GM23338 (cell line): ENCODE measurements at regions not wholly inside any gene's neighbourhood (a gene's known extent, or its start where the extent isn't known, plus 50 kb on each side); places are given as distances from the start of the nearest gene placed in this dataset.

Source experiments
- CREB1 ChIP-seq: fragments of 250-450 bp; sonication (Bioruptor Pico); IDR thresholded peaks from 2 replicates; pipeline ENCODE4 v1.5.0; 2020; ENCODE audit warnings: low read depth, mild to moderate bottlenecking, moderate library complexity
- CTCF ChIP-seq, 2 experiments: fragments of 200-600 bp in 1 of 2; sonication (generic) in 1 of 2; conservative IDR thresholded peaks; 2 replicates each; pipeline versions ENCODE4 v1.5.1 to v1.6.1; 2016 to 2017; ENCODE audit warnings: antibody characterized with exemption in 2 of 2, low read depth in 2 of 2, mild to moderate bottlenecking in 2 of 2, moderate library complexity in 1 of 2
- EZH2 ChIP-seq: fragments of 200-600 bp; sonication (generic); IDR thresholded peaks from one replicate; pipeline ENCODE4 v1.8.0; 2017; ENCODE audit warnings: antibody characterized with exemption, mild to moderate bottlenecking, low read depth; ENCODE audit not compliant: unreplicated experiment
- EZH2phosphoT487 ChIP-seq: fragments of 200-600 bp; sonication (generic); IDR thresholded peaks from one replicate; pipeline ENCODE4 v1.8.1; 2018; ENCODE audit warnings: antibody characterized with exemption; ENCODE audit not compliant: unreplicated experiment
- JUNB ChIP-seq: IDR thresholded peaks from one replicate; pipeline ENCODE4 v1.6.1; 2016; ENCODE audit warnings: antibody characterized with exemption; ENCODE audit not compliant: unreplicated experiment
- POLR2AphosphoS5 ChIP-seq: IDR thresholded peaks from 2 replicates; pipeline ENCODE4 v1.6.1; 2016; ENCODE audit warnings: antibody characterized with exemption, low read depth
- STAT1 ChIP-seq: IDR thresholded peaks from one replicate; pipeline ENCODE4 v1.6.1; 2016; ENCODE audit warnings: antibody characterized with exemption; ENCODE audit not compliant: unreplicated experiment

GRCh38 chr11:2076441-2076840 is 62.7 kb downstream of the IGF2 start:
- TF ChIP-seq POLR2AphosphoS5 (no peak), CTCF (conservative IDR thresholded peaks at IDR 0.05; ENCODE audit: low read depth in 2 of 2) (no peak), STAT1 (no peak), EZH2phosphoT487 (no peak), JUNB (no peak), CREB1 (CRISPR knock-in tag) (no peak), EZH2 (no peak)
